ENCODE measurements at regions not wholly inside any gene's neighbourhood (a gene's known extent, or its start where the extent isn't known, plus 50 kb on each side); places are given as distances from the start of the nearest gene placed in this dataset.

DNA sequence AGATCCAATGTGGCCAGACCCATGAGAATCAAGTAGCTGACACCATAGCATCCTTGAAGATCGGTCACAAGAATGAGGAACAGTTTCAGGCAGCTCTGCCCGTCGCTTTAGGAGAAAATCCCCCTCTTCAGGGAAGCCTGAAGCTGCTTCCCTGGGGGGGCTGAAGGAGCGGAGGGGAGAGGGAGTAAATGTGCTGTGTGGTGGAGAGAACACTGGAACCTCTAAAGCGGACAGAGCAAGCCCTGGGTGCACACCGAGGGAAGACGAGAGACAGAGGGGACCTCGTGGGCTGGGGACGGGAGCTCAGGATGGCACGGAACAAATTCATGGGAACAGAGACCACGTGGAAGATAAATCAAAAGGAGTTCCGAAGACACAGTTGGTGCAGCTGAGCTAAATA is 154.3 kb downstream of the NDUFA10 start:
- Mint-ChIP-seq H3K27ac (ENCODE audit: unreplicated experiment) (no peak overlapping the region), H3K27me3 (ENCODE audit: unreplicated experiment) (peaks cover 5% of the 10 kb centered on the region), H3K4me1 (ENCODE audit: unreplicated experiment) (no peaks in the 10 kb centered on the region), H3K4me3 (ENCODE audit: unreplicated experiment) (no peak overlapping the region), H3K36me3 (ENCODE audit: low read depth, unreplicated experiment) (no peaks in the 10 kb centered on the region), H3K9me3 (ENCODE audit: unreplicated experiment) (no peaks in the 10 kb centered on the region)
- TF ChIP-seq, protein P1, sequence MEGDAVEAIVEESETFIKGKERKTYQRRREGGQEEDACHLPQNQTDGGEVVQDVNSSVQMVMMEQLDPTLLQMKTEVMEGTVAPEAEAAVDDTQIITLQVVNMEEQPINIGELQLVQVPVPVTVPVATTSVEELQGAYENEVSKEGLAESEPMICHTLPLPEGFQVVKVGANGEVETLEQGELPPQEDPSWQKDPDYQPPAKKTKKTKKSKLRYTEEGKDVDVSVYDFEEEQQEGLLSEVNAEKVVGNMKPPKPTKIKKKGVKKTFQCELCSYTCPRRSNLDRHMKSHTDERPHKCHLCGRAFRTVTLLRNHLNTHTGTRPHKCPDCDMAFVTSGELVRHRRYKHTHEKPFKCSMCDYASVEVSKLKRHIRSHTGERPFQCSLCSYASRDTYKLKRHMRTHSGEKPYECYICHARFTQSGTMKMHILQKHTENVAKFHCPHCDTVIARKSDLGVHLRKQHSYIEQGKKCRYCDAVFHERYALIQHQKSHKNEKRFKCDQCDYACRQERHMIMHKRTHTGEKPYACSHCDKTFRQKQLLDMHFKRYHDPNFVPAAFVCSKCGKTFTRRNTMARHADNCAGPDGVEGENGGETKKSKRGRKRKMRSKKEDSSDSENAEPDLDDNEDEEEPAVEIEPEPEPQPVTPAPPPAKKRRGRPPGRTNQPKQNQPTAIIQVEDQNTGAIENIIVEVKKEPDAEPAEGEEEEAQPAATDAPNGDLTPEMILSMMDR (IDR thresholded peaks at IDR 0.05; ENCODE audit: unreplicated experiment): no peak
- DNase-seq (ENCODE audit: low spot score): no peak

DNA sequence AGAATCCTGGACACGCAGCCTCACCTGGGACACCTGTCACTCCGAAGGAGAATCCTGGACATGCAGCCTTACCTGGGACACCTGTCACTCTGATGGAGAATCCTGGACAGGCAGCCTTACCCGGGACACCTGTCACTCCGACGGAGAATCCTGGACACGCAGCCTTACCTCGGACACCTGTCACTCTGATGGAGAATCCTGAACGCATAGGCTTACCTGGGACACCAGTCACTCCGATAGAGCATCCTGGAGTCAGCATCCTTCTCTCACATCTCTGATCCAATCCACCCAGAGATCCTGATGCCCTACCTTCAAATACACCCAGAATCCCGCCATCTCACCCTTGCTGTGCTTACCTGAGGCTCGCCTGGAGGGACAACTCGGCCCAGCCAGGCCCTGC is 154.9 kb downstream of the NDUFA10 start:
- Mint-ChIP-seq H3K27ac (ENCODE audit: unreplicated experiment) (no peak overlapping the region), H3K36me3 (ENCODE audit: low read depth, unreplicated experiment) (no peaks in the 10 kb centered on the region), H3K4me3 (ENCODE audit: unreplicated experiment) (no peak overlapping the region), H3K9me3 (ENCODE audit: unreplicated experiment) (no peaks in the 10 kb centered on the region), H3K4me1 (ENCODE audit: unreplicated experiment) (no peaks in the 10 kb centered on the region), H3K27me3 (ENCODE audit: unreplicated experiment) (peaks cover 5% of the 10 kb centered on the region)
- DNase-seq (ENCODE audit: low spot score): no peak
- TF ChIP-seq, protein P1 (IDR thresholded peaks at IDR 0.05; ENCODE audit: unreplicated experiment): no peak

DNA sequence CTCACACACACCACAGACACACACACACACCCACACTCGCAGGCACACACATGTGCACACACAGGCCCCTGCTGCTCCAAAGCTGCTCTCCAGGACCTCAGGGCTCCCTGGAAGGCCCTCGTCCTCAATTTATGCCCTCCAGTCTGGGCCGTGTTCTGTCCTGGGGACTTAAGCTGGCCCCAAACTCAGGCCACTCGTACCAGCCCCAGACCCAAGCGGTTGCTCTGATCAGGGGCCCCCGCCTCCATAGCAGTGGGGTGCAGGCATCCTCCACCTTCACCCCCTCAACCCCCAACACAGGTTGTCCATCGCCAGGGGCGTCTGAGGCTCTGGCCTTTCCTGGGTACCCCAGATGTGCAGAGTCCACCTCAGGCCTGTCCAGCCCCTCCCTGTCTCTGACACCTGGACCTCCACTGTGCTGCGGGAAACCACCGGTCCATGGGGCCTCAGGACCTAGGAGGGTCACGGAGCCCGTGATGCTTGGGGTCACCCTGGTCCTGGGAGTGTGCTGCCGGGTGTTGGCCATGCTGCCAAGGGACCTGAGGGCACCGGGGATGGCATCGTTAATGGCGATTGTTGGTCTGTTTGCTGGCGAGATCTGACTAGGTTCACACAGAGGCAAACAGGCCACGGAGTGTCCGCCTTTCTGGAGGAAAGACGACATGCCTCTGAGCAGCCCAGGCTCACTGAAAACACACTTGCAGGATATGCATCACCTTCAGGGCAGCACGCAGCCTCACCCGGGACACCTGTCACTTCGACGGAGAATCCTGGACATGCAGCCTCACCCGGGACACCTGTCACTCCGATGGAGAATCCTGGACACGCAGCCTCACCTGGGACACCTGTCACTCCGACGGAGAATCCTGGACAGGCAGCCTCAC is 155.6 kb downstream of the NDUFA10 start:
- H3K27me3 Mint-ChIP-seq (ENCODE audit: unreplicated experiment): peaks cover 5% of the 10 kb centered on the region
- H3K9me3 Mint-ChIP-seq (ENCODE audit: unreplicated experiment): no peaks in the 10 kb centered on the region
- H3K4me1 Mint-ChIP-seq (ENCODE audit: unreplicated experiment): no peaks in the 10 kb centered on the region
- H3K4me3 Mint-ChIP-seq (ENCODE audit: unreplicated experiment): no peak overlapping the region
- DNase-seq (ENCODE audit: low spot score): no peak
- TF ChIP-seq, protein P1 (IDR thresholded peaks at IDR 0.05; ENCODE audit: unreplicated experiment): no peak
- H3K36me3 Mint-ChIP-seq (ENCODE audit: low read depth, unreplicated experiment): no peaks in the 10 kb centered on the region
- H3K27ac Mint-ChIP-seq (ENCODE audit: unreplicated experiment): no peak overlapping the region

- TF ChIP-seq, protein P1 (IDR thresholded peaks at IDR 0.05; ENCODE audit: unreplicated experiment): no peak
- H3K4me3 Mint-ChIP-seq (ENCODE audit: unreplicated experiment): no peak overlapping the region
- H3K27ac Mint-ChIP-seq (ENCODE audit: unreplicated experiment): no peak overlapping the region
- no peaks in the 10 kb centered on the region for H3K9me3 Mint-ChIP-seq (ENCODE audit: unreplicated experiment)
- H3K36me3 Mint-ChIP-seq (ENCODE audit: low read depth, unreplicated experiment): no peaks in the 10 kb centered on the region
- no peak for DNase-seq (ENCODE audit: low spot score)
- no peaks in the 10 kb centered on the region for H3K4me1 Mint-ChIP-seq (ENCODE audit: unreplicated experiment)
- H3K27me3 Mint-ChIP-seq (ENCODE audit: unreplicated experiment): peaks cover 1% of the 10 kb centered on the region
Observed at GRCh38 chr2:239868556-239869181, 156.5 kb downstream of the NDUFA10 start.

- no peak for DNase-seq (ENCODE audit: low spot score)
- Mint-ChIP-seq H3K4me1 (ENCODE audit: unreplicated experiment) (peaks cover 13% of the 10 kb centered on the region), H3K36me3 (ENCODE audit: low read depth, unreplicated experiment) (no peaks in the 10 kb centered on the region), H3K9me3 (ENCODE audit: unreplicated experiment) (no peaks in the 10 kb centered on the region), H3K4me3 (ENCODE audit: unreplicated experiment) (no peak overlapping the region), H3K27ac (ENCODE audit: unreplicated experiment) (no peak overlapping the region), H3K27me3 (ENCODE audit: unreplicated experiment) (peaks cover 1% of the 10 kb centered on the region)
- TF ChIP-seq, protein P1 (IDR thresholded peaks at IDR 0.05; ENCODE audit: unreplicated experiment): no peak
Observed at GRCh38 chr2:239866778-239867177, 158.4 kb downstream of the NDUFA10 start.

All from endothelial cell (in vitro differentiated cells).